ENCODE measurements at regions not wholly inside any gene's neighbourhood (a gene's known extent, or its start where the extent isn't known, plus 50 kb on each side); places are given as distances from the start of the nearest gene placed in this dataset.

- no peak for TF ChIP-seq CTCF (IDR thresholded peaks at IDR 0.05)
- TF ChIP-seq ZFX (IDR thresholded peaks at IDR 0.05; ENCODE audit: borderline replicate concordance) = no peak
These were observed 1855.5 kb downstream of the MAT2B start for GRCh38 chr5:165360784-165361542.
